ENCODE measurements at regions not wholly inside any gene's neighbourhood (a gene's known extent, or its start where the extent isn't known, plus 50 kb on each side); places are given as distances from the start of the nearest gene placed in this dataset.

DNA sequence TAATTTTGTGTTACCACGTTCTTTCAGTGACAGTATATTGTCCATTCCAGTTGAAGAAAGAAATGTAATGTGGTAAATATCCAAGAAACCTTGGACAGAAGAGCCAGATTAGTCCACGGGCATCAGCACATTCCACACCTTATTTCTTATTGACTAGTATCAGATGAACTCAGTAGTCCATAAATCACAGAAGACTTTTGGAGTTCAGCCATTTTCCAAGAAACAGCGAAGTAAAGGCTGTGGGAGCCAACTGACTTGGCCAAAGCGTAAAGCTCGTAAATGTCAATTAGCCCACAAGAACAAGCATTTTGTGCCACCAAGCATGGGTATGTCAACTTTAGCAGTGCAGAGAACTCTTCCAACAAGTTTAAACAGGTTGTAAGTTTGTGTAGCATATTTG is 60.2 kb upstream of the STARD4 start:
- DNase-seq = no peak

GRCh38 chr5:111563031-111563822 is 50.9 kb upstream of the STARD4 start:
- DNase-seq = no peak

GRCh38 chr5:111562561-111562960 is 50.2 kb upstream of the STARD4 start:
- no peak for DNase-seq

All from midbrain (tissue), 1 donor.